ENCODE measurements at regions not wholly inside any gene's neighbourhood (a gene's known extent, or its start where the extent isn't known, plus 50 kb on each side); places are given as distances from the start of the nearest gene placed in this dataset.

- no peak overlapping the region for H3K4me3 Mint-ChIP-seq
- no peaks in the 10 kb centered on the region for H3K9me3 Mint-ChIP-seq
- no peaks in the 10 kb centered on the region for H3K4me1 Mint-ChIP-seq
- DNase-seq: no peak
- no peaks in the 10 kb centered on the region for H3K36me3 Mint-ChIP-seq (ENCODE audit: low read depth)
- intact Hi-C loops (cut with micrococcal nuclease): no loop called here
- no peak overlapping the region for H3K27ac Mint-ChIP-seq
- H3K27me3 Mint-ChIP-seq: no peaks in the 10 kb centered on the region
These were observed 2244.0 kb upstream of the ACO1 start for GRCh38 chr9:30140407-30140806.

- DNase-seq: no peak
- intact Hi-C loops (cut with micrococcal nuclease): no loop called here
- Mint-ChIP-seq H3K27ac (no peak overlapping the region), H3K4me3 (no peak overlapping the region), H3K4me1 (no peaks in the 10 kb centered on the region), H3K36me3 (ENCODE audit: low read depth) (no peaks in the 10 kb centered on the region), H3K9me3 (no peaks in the 10 kb centered on the region), H3K27me3 (no peaks in the 10 kb centered on the region)
These were observed 2223.9 kb upstream of the ACO1 start for GRCh38 chr9:30160570-30160969.

- intact Hi-C loops (cut with micrococcal nuclease): no loop called here
- Mint-ChIP-seq H3K36me3 (ENCODE audit: low read depth) (no peaks in the 10 kb centered on the region), H3K4me1 (no peaks in the 10 kb centered on the region), H3K27ac (no peak overlapping the region), H3K27me3 (no peaks in the 10 kb centered on the region), H3K9me3 (no peaks in the 10 kb centered on the region), H3K4me3 (no peak overlapping the region)
- no peak for DNase-seq
These were observed 2212.2 kb upstream of the ACO1 start for GRCh38 chr9:30172206-30172605.

- no peaks in the 10 kb centered on the region for H3K36me3 Mint-ChIP-seq (ENCODE audit: low read depth)
- no peaks in the 10 kb centered on the region for H3K27me3 Mint-ChIP-seq
- no peak overlapping the region for H3K27ac Mint-ChIP-seq
- intact Hi-C loops (cut with micrococcal nuclease): no loop called here
- H3K4me1 Mint-ChIP-seq: no peaks in the 10 kb centered on the region
- H3K9me3 Mint-ChIP-seq: no peaks in the 10 kb centered on the region
- DNase-seq: no peak
- H3K4me3 Mint-ChIP-seq: no peak overlapping the region
These were observed 2205.8 kb upstream of the ACO1 start for GRCh38 chr9:30178610-30179009.

GRCh38 chr9:30193421-30193820 is 2191.0 kb upstream of the ACO1 start:
- intact Hi-C loops (cut with micrococcal nuclease): no loop called here
- Mint-ChIP-seq H3K27me3 (no peaks in the 10 kb centered on the region), H3K27ac (no peak overlapping the region), H3K4me3 (no peak overlapping the region), H3K9me3 (peaks cover 12% of the 10 kb centered on the region), H3K4me1 (no peaks in the 10 kb centered on the region), H3K36me3 (ENCODE audit: low read depth) (no peaks in the 10 kb centered on the region)
- no peak for DNase-seq

- intact Hi-C loops (cut with micrococcal nuclease): no loop called here
- Mint-ChIP-seq H3K27me3 (no peaks in the 10 kb centered on the region), H3K9me3 (peaks cover 6% of the 10 kb centered on the region), H3K4me1 (no peaks in the 10 kb centered on the region), H3K36me3 (ENCODE audit: low read depth) (no peaks in the 10 kb centered on the region), H3K4me3 (no peak overlapping the region), H3K27ac (no peak overlapping the region)
- no peak for DNase-seq
These were observed 2187.5 kb upstream of the ACO1 start for GRCh38 chr9:30196941-30197340.

GRCh38 chr9:30197453-30197852 is 2187.0 kb upstream of the ACO1 start:
- H3K4me1 Mint-ChIP-seq: no peaks in the 10 kb centered on the region
- peaks cover 6% of the 10 kb centered on the region for H3K9me3 Mint-ChIP-seq
- no peak overlapping the region for H3K4me3 Mint-ChIP-seq
- no peaks in the 10 kb centered on the region for H3K36me3 Mint-ChIP-seq (ENCODE audit: low read depth)
- H3K27ac Mint-ChIP-seq: no peak overlapping the region
- intact Hi-C loops (cut with micrococcal nuclease): no loop called here
- no peak for DNase-seq
- H3K27me3 Mint-ChIP-seq: no peaks in the 10 kb centered on the region

- DNase-seq: no peak
- Mint-ChIP-seq H3K27ac (no peak overlapping the region), H3K36me3 (ENCODE audit: low read depth) (no peaks in the 10 kb centered on the region), H3K4me3 (no peak overlapping the region), H3K27me3 (no peaks in the 10 kb centered on the region), H3K4me1 (no peaks in the 10 kb centered on the region), H3K9me3 (peaks cover 6% of the 10 kb centered on the region)
- intact Hi-C loops (cut with micrococcal nuclease): no loop called here
These were observed 2186.5 kb upstream of the ACO1 start for GRCh38 chr9:30197954-30198353.

GRCh38 chr9:30198463-30199309 is 2185.8 kb upstream of the ACO1 start:
- no peaks in the 10 kb centered on the region for H3K4me1 Mint-ChIP-seq
- no peak overlapping the region for H3K4me3 Mint-ChIP-seq
- intact Hi-C loops (cut with micrococcal nuclease): no loop called here

GRCh38 chr9:30201024-30201423 is 2183.4 kb upstream of the ACO1 start:
- H3K4me1 Mint-ChIP-seq: no peaks in the 10 kb centered on the region
- no peak overlapping the region for H3K27ac Mint-ChIP-seq
- H3K27me3 Mint-ChIP-seq: no peaks in the 10 kb centered on the region
- peaks cover 6% of the 10 kb centered on the region for H3K9me3 Mint-ChIP-seq
- no peak for DNase-seq
- H3K4me3 Mint-ChIP-seq: no peak overlapping the region
- no peaks in the 10 kb centered on the region for H3K36me3 Mint-ChIP-seq (ENCODE audit: low read depth)
- intact Hi-C loops (cut with micrococcal nuclease): no loop called here

More at GRCh38 chr9:30198463-30199309, 2185.8 kb upstream of the ACO1 start:
- no peaks in the 10 kb centered on the region for H3K36me3 Mint-ChIP-seq (ENCODE audit: low read depth)
- peaks cover 6% of the 10 kb centered on the region for H3K9me3 Mint-ChIP-seq
- H3K27me3 Mint-ChIP-seq: no peaks in the 10 kb centered on the region
- H3K27ac Mint-ChIP-seq: no peak overlapping the region
- no peak for DNase-seq

- no peaks in the 10 kb centered on the region for H3K27me3 Mint-ChIP-seq
- no peaks in the 10 kb centered on the region for H3K36me3 Mint-ChIP-seq (ENCODE audit: low read depth)
- H3K27ac Mint-ChIP-seq: no peak overlapping the region
- no peak for DNase-seq
- no peak overlapping the region for H3K4me3 Mint-ChIP-seq
- H3K9me3 Mint-ChIP-seq: no peaks in the 10 kb centered on the region
- H3K4me1 Mint-ChIP-seq: no peaks in the 10 kb centered on the region
- intact Hi-C loops (cut with micrococcal nuclease): no loop called here
These were observed 2149.4 kb upstream of the ACO1 start for GRCh38 chr9:30235068-30235467.

GRCh38 chr9:30235564-30235963 is 2148.9 kb upstream of the ACO1 start:
- Mint-ChIP-seq H3K27ac (no peak overlapping the region), H3K4me3 (no peak overlapping the region)

GRCh38 chr9:30239878-30240277 is 2144.6 kb upstream of the ACO1 start:
- intact Hi-C loops (cut with micrococcal nuclease): no loop called here

More at GRCh38 chr9:30235564-30235963, 2148.9 kb upstream of the ACO1 start:
- H3K36me3 Mint-ChIP-seq (ENCODE audit: low read depth): no peaks in the 10 kb centered on the region
- H3K4me1 Mint-ChIP-seq: no peaks in the 10 kb centered on the region
- H3K9me3 Mint-ChIP-seq: no peaks in the 10 kb centered on the region
- H3K27me3 Mint-ChIP-seq: no peaks in the 10 kb centered on the region
- no peak for DNase-seq
- intact Hi-C loops (cut with micrococcal nuclease): no loop called here

GRCh38 chr9:30243467-30243866 is 2141.0 kb upstream of the ACO1 start:
- DNase-seq: no peak
- Mint-ChIP-seq H3K4me3 (no peak overlapping the region), H3K9me3 (no peaks in the 10 kb centered on the region), H3K27me3 (no peaks in the 10 kb centered on the region), H3K36me3 (ENCODE audit: low read depth) (no peaks in the 10 kb centered on the region), H3K4me1 (no peaks in the 10 kb centered on the region), H3K27ac (no peak overlapping the region)
- intact Hi-C loops (cut with micrococcal nuclease): no loop called here

More at GRCh38 chr9:30239878-30240277, 2144.6 kb upstream of the ACO1 start:
- Mint-ChIP-seq H3K4me1 (no peaks in the 10 kb centered on the region), H3K4me3 (no peak overlapping the region), H3K9me3 (no peaks in the 10 kb centered on the region), H3K27ac (no peak overlapping the region), H3K36me3 (ENCODE audit: low read depth) (no peaks in the 10 kb centered on the region), H3K27me3 (no peaks in the 10 kb centered on the region)
- DNase-seq: no peak

GRCh38 chr9:30244877-30245276 is 2139.6 kb upstream of the ACO1 start:
- Mint-ChIP-seq H3K9me3 (no peaks in the 10 kb centered on the region), H3K4me1 (no peaks in the 10 kb centered on the region), H3K27ac (no peak overlapping the region), H3K36me3 (ENCODE audit: low read depth) (no peaks in the 10 kb centered on the region), H3K4me3 (no peak overlapping the region), H3K27me3 (no peaks in the 10 kb centered on the region)
- no peak for DNase-seq
- intact Hi-C loops (cut with micrococcal nuclease): no loop called here
